Right lobe of liver (tissue), 6 donors: ENCODE measurements at regions not wholly inside any gene's neighbourhood (a gene's known extent, or its start where the extent isn't known, plus 50 kb on each side); places are given as distances from the start of the nearest gene placed in this dataset.

ENCODE experiments used
- ATAC-seq, 4 donors: fragments of 200-7000 bp; cut with Tn5 transposase; one replicate each; pipeline ENCODE4 v1.9.1; 2020; ENCODE audit warnings: mild to moderate bottlenecking in 4 of 4, moderate library complexity in 4 of 4
- DNase-seq, 3 donors: peaks; one replicate each; pipeline ENCODE4 v3.0.0-alpha.2; 2020
- H3K27ac ChIP-seq, 3 donors: fragments of 200-600 bp; one replicate each; pipeline ENCODE4 v1.8.0; 2022
- H3K27me3 ChIP-seq, 2 donors: fragments of 200-600 bp; one replicate each; pipeline ENCODE4 v1.8.0; 2022
- H3K36me3 ChIP-seq, 4 donors: fragments of 200-600 bp; sonication (generic) in 1 of 4; one replicate each; pipeline versions ENCODE4 v1.5.1 to v1.8.0; 2017 to 2022; ENCODE audit warnings: control low read depth in 1 of 4
- H3K4me1 ChIP-seq, 4 donors: fragments of 200-600 bp; sonication (generic) in 1 of 4; one replicate each; pipeline versions ENCODE4 v1.5.1 to v1.8.0; 2017 to 2022; ENCODE audit warnings: control low read depth in 1 of 4
- H3K4me3 ChIP-seq, 3 donors: fragments of 200-600 bp; one replicate each; pipeline ENCODE4 v1.8.0; 2022
- H3K9me3 ChIP-seq, 4 donors: fragments of 200-600 bp; sonication (generic) in 1 of 4; one replicate each; pipeline versions ENCODE4 v1.5.1 to v1.8.0; 2017 to 2022; ENCODE audit warnings: control low read depth in 1 of 4
- CTCF ChIP-seq, 4 donors: fragments of 200-600 bp in 3 of 4; fragments of 450-650 bp in 1 of 4; IDR thresholded peaks; one replicate each; pipeline versions ENCODE4 v1.5.1 to v1.8.0; 2016 to 2022; ENCODE audit warnings: antibody characterized with exemption in 4 of 4, mild to moderate bottlenecking in 2 of 4
- POLR2A ChIP-seq: fragments of 450-650 bp; IDR thresholded peaks from one replicate; pipeline ENCODE4 v1.6.1; 2017; ENCODE audit warnings: antibody characterized with exemption, mild to moderate bottlenecking
- WGBS: methylation state at CpG from one replicate; pipeline ENCODE4 v1.1.6; 2018; ENCODE audit warnings: low coverage, low lambda C conversion rate; ENCODE audit not compliant: insufficient coverage; ENCODE audit errors: missing lambda C conversion rate; 5-methylcytosine and 5-hydroxymethylcytosine counted together
- intact Hi-C, 2 donors: fragments of 100-400 bp; cut with DNase I; formaldehyde crosslinking; loops; one replicate each; pipeline versions ENCODE4 v1.11.2 to v1.14.1; 2022
- donor health status: DM: no; HTN: yes; CAD: no.
- donor health status: DM: no; HTN: no; CAD: no.
- donor health status: DM: no; HTN: no; CAD: no.
- donor health status: DM: no; HTN: yes; CAD: no.
- donor health status: DM: no; HTN: yes; CAD: no.

GRCh38 chr2:174659069-174659900, 61.7 kb upstream of the WIPF1 start:
- H3K27me3 ChIP-seq: no peaks in the 10 kb centered on the region
- no peaks in the 10 kb centered on the region for H3K4me1 ChIP-seq
- H3K4me3 ChIP-seq: no peak overlapping the region
- TF ChIP-seq CTCF (IDR thresholded peaks at IDR 0.05): no peak
- TF ChIP-seq POLR2A: no peak
- intact Hi-C loops: no loop called here
- no peaks in the 10 kb centered on the region for H3K36me3 ChIP-seq
- no peak for DNase-seq
- no peak for ATAC-seq
- 66% methylated on average over 6 of the region's 7 CpGs for WGBS
- H3K9me3 ChIP-seq: no peaks in the 10 kb centered on the region
- no peak overlapping the region for H3K27ac ChIP-seq

- no peaks in the 10 kb centered on the region for H3K36me3 ChIP-seq
- intact Hi-C loops: no loop called here
- ATAC-seq (no peak), DNase-seq (no peak)
- no peaks in the 10 kb centered on the region for H3K4me1 ChIP-seq
- no peak overlapping the region for H3K4me3 ChIP-seq
- H3K27me3 ChIP-seq: no peaks in the 10 kb centered on the region
- no peaks in the 10 kb centered on the region for H3K9me3 ChIP-seq
- no peak for TF ChIP-seq POLR2A
- TF ChIP-seq CTCF (IDR thresholded peaks at IDR 0.05): no peak
- no peak overlapping the region for H3K27ac ChIP-seq
Observed at GRCh38 chr2:174656676-174657176, 59.1 kb upstream of the WIPF1 start.

GRCh38 chr2:174656035-174656434, 58.4 kb upstream of the WIPF1 start:
- no peaks in the 10 kb centered on the region for H3K4me1 ChIP-seq
- no peak for TF ChIP-seq POLR2A
- TF ChIP-seq CTCF (IDR thresholded peaks at IDR 0.05): no peak
- H3K27me3 ChIP-seq: no peaks in the 10 kb centered on the region
- no peak overlapping the region for H3K4me3 ChIP-seq
- no peak for ATAC-seq
- intact Hi-C loops: no loop called here
- DNase-seq: no peak
- no peak overlapping the region for H3K27ac ChIP-seq
- H3K36me3 ChIP-seq: no peaks in the 10 kb centered on the region
- no peaks in the 10 kb centered on the region for H3K9me3 ChIP-seq

- Histone ChIP-seq H3K4me1 (no peaks in the 10 kb centered on the region), H3K4me3 (no peak overlapping the region), H3K9me3 (no peaks in the 10 kb centered on the region), H3K27me3 (no peaks in the 10 kb centered on the region), H3K27ac (no peak overlapping the region), H3K36me3 (no peaks in the 10 kb centered on the region)
- 90% methylated on average over 4 of the region's 4 CpGs for WGBS
- DNase-seq: no peak
- TF ChIP-seq CTCF (IDR thresholded peaks at IDR 0.05): no peak
- TF ChIP-seq POLR2A: no peak
- intact Hi-C loops: no loop called here
- no peak for ATAC-seq
Observed at GRCh38 chr2:174654419-174654941, 56.9 kb upstream of the WIPF1 start.
